LHCN-M2 (cell line): ENCODE measurements at regions not wholly inside any gene's neighbourhood (a gene's known extent, or its start where the extent isn't known, plus 50 kb on each side); places are given as distances from the start of the nearest gene placed in this dataset.

ENCODE experiments used
- DNase-seq: peaks from one replicate; pipeline ENCODE4 v3.0.0-alpha.2; 2012; ENCODE audit warnings: low read depth

DNA sequence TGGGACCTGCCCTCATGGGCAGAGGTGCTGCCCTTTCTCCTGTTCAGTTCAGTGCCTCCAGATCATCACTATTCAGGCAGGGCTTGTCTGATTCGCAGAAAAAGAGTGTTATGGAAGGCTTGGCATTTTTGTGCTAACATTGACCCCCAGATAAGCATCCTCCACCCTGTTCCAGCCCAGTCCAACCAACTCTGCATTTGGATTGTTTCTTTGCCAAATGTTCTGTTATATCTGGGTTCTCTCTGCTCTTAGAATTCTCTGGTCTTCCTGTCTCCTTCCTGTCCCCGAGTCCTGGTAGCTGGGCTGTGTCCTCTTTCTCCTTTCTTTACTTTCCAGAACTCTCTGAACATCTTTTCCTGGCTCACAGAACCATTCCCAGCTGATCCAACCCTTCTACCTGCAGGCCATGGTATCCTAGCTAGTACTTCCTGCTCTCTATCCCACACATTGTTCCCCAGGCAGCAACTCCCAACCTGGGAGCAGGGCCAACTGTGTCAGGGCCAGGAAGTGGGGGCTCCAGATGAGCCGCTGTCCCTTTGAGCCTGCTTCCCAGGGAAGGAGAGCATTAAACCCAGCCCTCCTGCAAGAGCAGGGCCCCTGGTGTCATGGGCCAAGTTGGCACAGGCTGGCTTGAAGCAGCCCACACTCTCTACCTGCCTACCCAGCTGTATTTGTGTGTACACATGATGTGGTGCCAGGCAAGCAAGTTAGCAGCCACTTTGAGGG lies 280.7 kb upstream of the CADM1 start:
- no peak for DNase-seq

DNA sequence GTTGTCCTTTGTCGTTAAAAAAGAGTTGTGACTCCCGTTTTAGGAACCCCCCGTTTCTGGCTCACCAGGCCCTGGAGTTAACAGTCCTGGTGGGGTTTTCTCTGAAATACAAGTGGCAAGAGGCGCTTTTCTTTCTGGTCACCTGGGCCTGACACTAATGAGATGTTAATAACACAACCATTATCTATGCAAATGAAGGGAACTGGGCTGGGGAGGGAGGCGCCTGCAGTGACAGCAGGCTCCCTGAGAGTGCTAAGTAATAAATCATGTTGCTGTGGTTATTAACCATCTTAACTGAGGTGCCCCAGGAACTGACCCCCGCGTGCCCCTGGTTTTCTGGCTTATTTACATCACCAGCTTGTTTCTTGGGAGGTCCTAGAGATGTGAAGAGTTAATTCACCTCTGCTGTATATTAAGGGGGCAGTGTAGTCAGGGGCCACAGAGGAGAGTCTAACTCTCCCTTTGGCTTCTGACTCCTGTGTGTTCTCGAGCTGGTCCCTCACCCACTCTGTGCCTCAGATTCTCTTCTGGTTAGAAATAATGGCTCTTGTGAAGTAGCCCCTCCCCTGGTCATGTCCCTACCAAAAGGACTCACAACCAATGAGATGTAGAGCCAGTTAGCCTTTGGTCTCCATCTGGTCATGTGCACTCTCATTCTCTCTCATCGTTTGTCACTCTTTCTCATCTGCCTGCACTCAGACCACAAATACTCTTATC lies 276.6 kb upstream of the CADM1 start:
- no peak for DNase-seq

- DNase-seq: no peak
Measured at GRCh38 chr11:115778928-115779650, 274.9 kb upstream of the CADM1 start.

DNA sequence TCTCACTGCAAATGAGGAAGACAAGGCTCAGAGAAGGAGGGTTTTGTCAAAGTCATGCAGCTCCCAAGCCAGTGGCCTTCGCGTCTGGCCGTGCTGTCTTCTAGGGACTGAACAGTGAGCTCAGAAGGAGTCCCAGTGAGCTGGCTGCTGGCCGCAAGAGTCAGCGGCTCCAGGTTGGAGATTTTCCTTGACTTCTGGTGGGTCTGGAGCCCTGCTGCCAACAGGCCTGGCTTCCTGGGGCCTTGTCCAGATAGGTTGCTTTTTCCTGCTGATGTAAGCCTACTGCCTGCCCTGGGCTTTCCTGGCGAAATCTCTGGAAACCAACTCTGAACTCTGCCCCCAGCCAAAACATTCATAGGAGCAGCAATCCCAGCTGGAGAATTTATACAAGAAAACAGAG lies 272.7 kb upstream of the CADM1 start:
- DNase-seq: no peak

DNA sequence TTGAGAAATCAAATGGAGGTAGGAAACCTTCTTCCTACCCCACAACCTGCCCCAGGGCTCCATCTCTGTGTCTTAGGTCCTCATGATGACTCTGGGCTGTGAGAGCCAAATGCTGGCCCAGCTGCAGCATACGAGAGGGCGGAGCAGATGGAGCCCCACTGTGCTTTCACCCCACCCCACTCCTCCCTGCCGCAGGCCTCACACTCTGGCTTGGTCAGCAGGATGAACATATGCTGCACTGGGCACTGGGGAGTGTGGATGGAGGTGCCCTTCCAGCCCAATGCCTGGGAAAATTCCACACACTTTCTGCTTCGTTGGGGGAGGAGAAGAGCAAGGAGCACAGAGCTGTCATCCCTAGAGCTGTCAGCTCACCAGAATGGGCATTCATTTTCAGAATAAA lies 271.6 kb upstream of the CADM1 start:
- DNase-seq: no peak

GRCh38 chr11:115774756-115775155 lies 270.5 kb upstream of the CADM1 start:
- DNase-seq: no peak

DNA sequence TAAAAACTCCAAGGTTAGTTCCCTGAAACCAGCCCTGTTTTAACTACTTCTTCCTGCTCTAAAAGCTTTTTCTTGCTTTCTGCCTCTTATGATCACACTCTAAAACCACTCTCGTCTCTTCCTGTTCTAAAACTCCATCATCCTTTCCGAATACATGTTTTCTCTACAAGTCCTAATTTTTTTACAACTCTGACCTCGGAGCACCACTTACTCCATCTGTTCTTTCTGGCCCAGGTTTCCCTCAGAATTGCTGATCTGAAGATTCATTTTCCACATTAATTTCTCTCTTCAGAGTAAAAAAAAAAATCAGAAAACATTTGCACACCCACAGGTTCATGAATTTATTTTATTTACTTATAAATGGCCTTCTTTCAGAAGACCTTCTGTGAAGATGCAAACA lies 265.7 kb upstream of the CADM1 start:
- DNase-seq: no peak

DNA sequence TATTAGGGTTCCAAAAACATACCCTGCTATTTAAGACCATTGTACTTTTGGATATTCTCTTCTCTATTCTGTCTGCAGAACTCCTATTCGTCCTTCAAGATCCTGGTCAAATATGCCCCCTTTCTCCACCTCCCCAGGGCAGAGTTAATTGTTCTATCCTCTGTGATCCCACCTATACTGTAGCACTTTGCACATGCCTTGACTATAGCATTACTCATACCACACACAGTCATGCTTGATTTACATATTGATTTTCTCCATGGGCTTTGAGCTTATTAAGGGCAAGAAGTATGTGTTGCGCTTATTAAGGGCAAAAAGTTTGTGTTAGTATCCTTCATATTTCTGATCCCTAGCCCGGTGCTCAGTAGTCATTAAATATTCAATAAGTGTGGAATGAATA lies 263.7 kb upstream of the CADM1 start:
- no peak for DNase-seq

GRCh38 chr11:115767047-115767802 lies 263.0 kb upstream of the CADM1 start:
- no peak for DNase-seq

GRCh38 chr11:115766561-115766960 lies 262.3 kb upstream of the CADM1 start:
- DNase-seq: no peak

GRCh38 chr11:115765803-115766239 lies 261.6 kb upstream of the CADM1 start:
- DNase-seq: no peak

DNA sequence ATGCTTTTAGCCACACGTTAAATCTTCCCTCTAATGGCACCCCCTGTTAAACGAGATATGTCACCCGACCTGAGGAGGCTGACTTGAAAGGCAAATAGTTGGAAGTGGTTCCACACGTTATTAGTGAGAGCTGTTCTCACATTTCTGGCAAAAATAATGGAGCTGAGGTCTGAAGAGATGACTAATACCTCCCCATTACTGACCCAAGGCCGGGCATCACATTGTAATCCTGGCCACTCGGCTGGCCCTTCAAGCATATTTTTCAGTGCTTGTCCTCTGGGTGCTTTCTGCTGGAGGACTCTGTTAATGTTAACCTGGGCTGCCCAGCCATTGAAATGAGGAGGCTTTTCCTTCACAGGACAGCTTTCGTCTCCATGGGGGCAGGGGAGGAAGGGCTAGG lies 260.0 kb upstream of the CADM1 start:
- DNase-seq: no peak

- DNase-seq: no peak
Measured at GRCh38 chr11:115761817-115762216, 257.6 kb upstream of the CADM1 start.

- DNase-seq: no peak
Measured at GRCh38 chr11:115761348-115761747, 257.1 kb upstream of the CADM1 start.

DNA sequence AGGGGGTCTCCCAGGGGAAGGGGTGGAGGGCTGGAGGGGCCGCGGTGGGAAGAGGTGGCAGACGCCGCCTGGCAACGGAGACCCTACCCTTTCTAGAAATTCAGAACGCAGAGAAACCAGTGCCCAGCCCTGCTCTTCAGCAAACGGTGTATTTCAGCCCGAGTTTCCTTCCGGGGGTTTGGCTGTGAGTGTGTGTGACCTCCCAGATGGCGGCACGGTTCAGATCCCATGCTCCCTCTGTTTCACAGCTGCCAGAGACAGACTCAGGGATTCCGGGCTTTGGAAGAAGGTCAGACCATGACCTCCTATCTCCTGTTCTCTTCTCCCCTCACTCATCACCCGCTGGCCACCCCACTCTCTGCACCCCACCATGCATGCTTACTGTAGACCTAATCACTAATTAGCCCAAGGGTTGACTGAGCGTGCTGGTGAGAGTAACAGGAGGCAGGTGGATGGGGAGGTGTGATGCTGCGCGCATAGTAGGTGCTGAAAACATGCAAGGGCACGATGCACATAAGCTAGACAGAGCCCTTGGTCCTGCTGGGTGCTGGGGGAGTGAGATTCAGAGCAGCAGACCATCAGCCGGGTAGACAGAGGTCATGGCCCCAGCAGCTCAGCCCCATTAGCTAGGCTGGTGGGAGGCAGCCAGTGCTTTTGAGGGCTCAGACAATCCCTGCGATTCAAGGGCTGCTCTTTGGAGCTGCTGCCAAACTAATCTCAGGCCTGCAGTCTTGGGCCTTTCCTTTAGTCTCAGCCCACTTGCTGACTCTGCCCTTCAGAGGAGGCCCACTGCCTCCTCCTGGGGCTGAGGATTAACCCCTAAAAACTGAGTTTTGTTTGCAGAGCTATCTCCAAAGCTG lies 256.5 kb upstream of the CADM1 start:
- no peak for DNase-seq

DNA sequence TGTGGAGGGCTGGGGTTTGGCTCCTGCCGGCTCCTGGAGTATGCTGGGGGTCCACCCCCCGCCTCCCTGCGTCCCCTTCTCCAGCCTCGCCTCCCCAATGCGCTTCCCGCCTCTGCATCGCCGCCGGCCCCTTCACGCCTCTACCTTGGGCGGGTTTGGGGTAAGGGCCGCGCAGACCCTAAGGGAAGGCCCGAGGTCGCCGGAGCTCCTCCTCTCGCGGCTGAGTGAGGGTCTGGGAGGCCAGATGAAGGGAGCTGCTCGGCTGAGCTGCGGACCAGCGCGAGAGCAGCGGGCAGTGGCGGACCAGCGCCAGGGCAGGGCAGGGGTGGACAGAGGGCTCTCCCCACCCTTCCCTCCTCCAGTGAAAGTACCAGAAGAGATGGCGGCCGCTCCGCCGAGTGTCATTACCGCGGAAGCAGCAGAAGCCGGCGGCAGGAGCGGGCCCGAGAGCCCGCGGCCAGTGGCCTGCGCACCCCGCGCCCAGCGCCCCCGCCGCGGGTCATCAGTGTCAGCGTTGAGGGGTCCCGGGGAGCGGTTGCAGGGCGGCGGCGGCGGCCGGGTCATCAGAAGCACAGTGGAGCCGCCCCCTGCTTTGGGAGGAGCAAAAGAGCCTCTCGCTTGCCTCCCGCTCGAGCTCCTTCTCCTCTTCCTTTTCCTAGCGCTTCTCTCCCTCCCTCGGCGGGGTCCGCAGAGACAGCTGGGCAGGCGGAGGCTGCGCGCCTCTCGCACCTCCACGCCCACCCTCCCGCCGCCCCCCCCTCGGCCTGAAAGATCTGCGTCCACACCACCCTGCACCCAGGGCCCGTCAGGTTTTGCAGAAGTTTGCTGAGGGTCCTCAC lies 255.6 kb upstream of the CADM1 start:
- no peak for DNase-seq

DNA sequence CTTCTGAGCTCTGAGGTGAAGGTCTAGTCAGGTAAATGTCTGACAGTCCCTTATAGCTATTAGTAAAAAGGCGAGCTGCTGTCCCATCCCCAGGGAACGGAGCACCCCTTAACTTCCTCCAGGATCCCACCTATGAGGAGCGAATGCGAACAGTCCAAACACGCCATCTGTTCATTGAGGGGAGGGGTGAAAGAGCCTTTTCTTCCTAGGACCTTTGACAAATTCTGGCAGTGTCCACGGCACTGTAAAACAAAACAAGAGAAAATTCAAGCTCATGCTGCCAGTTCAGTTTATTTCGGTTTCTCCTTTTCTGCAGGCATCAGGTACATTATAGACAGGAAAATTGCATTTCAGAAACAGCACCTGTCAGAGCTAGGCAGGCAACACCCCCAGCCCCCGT lies 253.8 kb upstream of the CADM1 start:
- DNase-seq: no peak

- DNase-seq: no peak
Measured at GRCh38 chr11:115751243-115752015, 247.2 kb upstream of the CADM1 start.
